Lung (tissue), 11 donors: ENCODE measurements at regions not wholly inside any gene's neighbourhood (a gene's known extent, or its start where the extent isn't known, plus 50 kb on each side); places are given as distances from the start of the nearest gene placed in this dataset.
A peak's percentile ranks its signal among the peaks of the same experiment; 100 is the strongest.
"Not testable (repeated sequence)": the region's sequence is repeated elsewhere in the genome, so short reads cannot be mapped to it uniquely, and the experiment has no call there.

Experiments used
- ATAC-seq: fragments of 200-7000 bp; cut with Tn5 transposase; one replicate; pipeline ENCODE4 v1.9.1; 2020; ENCODE audit warnings: moderate number of reproducible peaks; ENCODE audit not compliant: insufficient read depth, low FRiP score
- DNase-seq, 3 donors: peaks; one replicate each; pipeline ENCODE4 v3.0.0-alpha.2; 2013 to 2017
- H3K27ac ChIP-seq, 2 donors: one replicate each; pipeline ENCODE4 v1.5.1; 2013; ENCODE audit warnings: mild to moderate bottlenecking in 2 of 2, moderate library complexity in 2 of 2, control low read depth in 1 of 2, inconsistent platforms in 1 of 2, low read depth in 1 of 2, low read length in 1 of 2
- H3K27me3 ChIP-seq, 3 donors: one replicate each; pipeline ENCODE4 v1.5.1; 2013; ENCODE audit warnings: low read length in 2 of 3; ENCODE audit not compliant: control insufficient read depth in 3 of 3, insufficient read depth in 3 of 3
- H3K36me3 ChIP-seq, 4 donors: one replicate each; pipeline ENCODE4 v1.5.1; 2013; ENCODE audit warnings: low read length in 4 of 4, mild to moderate bottlenecking in 1 of 4, moderate library complexity in 1 of 4; ENCODE audit not compliant: control insufficient read depth in 4 of 4, insufficient read depth in 4 of 4
- H3K4me1 ChIP-seq, 5 donors: one replicate each; pipeline ENCODE4 v1.5.1; 2013; ENCODE audit warnings: low read length in 5 of 5, mild to moderate bottlenecking in 2 of 5, moderate library complexity in 1 of 5; ENCODE audit not compliant: control insufficient read depth in 5 of 5, insufficient read depth in 5 of 5
- H3K4me3 ChIP-seq: one replicate; pipeline ENCODE4 v1.5.1; 2013; ENCODE audit warnings: mild to moderate bottlenecking, control low read depth, moderate library complexity
- H3K9ac ChIP-seq, 2 donors: one replicate each; pipeline ENCODE4 v1.5.1; 2013; ENCODE audit warnings: low read length in 2 of 2, control low read depth in 1 of 2; ENCODE audit not compliant: insufficient read depth in 1 of 2
- H3K9me3 ChIP-seq, 4 donors: one replicate each; pipeline ENCODE4 v1.5.1; 2013; ENCODE audit warnings: low read length in 3 of 4, mild to moderate bottlenecking in 1 of 4, moderate library complexity in 1 of 4; ENCODE audit not compliant: control insufficient read depth in 4 of 4, insufficient read depth in 3 of 4
- CTCF ChIP-seq: IDR thresholded peaks from 2 replicates; pipeline ENCODE4 v1.5.1; 2012; ENCODE audit warnings: mild to moderate bottlenecking; ENCODE audit errors: control extremely low read depth, extremely low read depth
- whole genome bisulfite sequencing, 2 donors: extraction: QIAGEN DNeasy Blood & Tissue Kit; methylation state at CpG; one replicate each; pipeline ENCODE4 v1.1.7; 2013; 5-methylcytosine and 5-hydroxymethylcytosine counted together
- donor health status: control.
- donor health status: control.
- donor health status: Bipolar disorder and iron deficiency.
- donor health status: healthy.
- donor health status: DM: yes; HTN: yes; CAD: no.

DNA sequence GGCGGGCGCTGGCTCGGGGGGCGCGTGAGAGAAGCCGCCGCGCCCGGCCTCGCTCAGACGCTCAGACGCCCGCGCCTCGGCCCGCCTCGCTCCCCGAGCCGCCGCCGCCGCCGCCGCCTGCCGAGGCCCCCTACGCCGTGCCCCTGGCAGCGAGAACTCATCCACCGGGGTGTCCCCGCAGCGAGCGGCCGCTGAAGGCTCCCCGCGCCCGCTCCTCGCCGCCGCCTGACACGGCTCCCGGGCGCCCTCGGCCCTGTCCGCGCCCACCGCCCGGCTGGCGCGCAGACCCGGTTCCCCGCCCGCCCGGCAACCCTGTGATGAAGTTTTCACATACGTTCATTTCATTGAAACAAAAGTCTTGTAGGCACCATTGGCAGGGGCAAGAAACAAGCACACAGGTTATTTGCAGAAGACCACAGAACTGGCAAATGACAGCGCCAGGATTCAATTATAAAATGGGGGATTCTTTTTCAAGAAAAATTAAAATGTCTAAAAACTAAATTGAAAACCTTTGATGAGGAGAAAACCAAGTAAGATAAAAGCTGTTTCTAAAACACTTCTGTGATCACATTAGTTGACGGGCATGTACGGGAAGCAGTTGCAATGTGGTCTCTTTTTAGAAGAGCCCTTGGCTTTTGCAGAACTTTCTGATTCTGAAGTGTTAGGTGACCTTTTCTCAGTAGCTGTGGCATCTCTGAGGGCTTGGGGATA is 50.5 kb upstream of the TUBA3D start:
- Histone ChIP-seq H3K9ac (no peak overlapping the region), H3K27me3 (peaks cover 0 to 58% (median 40%) of the 10 kb centered on the region in 3 donors), H3K36me3 (no peaks in the 10 kb centered on the region), H3K27ac (no peak overlapping the region), H3K4me3 (no peak overlapping the region), H3K4me1 (no peaks in the 10 kb centered on the region), H3K9me3 (peaks cover 0 to 2% (median 0%) of the 10 kb centered on the region in 4 donors)
- no peak for TF ChIP-seq CTCF
- WGBS, 2 donors = 3 to 5% methylated on average over 30 to 56 of the region's 57 CpGs
- ATAC-seq = no peak
- peak in 2 of 3 donors; percentile 19 to 32 for DNase-seq

DNA sequence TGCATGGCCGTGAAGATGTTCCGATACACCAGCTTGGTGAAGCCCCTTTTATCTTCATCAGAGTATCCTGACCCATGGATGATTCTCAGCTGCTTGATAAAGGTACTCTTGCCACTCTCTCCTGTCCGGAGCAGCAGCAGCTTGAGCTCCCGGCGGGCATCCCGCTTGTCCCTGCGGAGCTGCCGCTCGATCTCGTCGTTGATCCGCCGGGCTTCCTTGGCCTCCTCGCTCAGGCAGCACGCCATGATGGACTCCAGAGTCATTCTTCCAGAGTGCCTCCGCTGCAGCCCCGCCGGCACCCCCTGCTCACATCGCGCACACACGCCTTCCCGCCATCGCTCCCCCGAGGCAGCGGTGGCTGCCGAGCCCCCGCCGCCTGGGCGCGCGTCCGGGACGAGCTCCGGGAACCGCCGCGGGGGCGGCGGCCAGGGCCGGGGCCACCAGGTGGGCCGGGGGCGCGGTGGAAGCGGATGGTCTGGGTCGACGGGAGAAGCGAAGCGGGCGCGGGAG is 51.3 kb upstream of the TUBA3D start:
- H3K9ac ChIP-seq, H3K9me3 ChIP-seq, H3K4me3 ChIP-seq, H3K36me3 ChIP-seq, H3K27ac ChIP-seq, DNase-seq, H3K4me1 ChIP-seq, ATAC-seq: not testable (repeated sequence)
- peaks cover 0 to 58% (median 42%) of the 10 kb centered on the region in 3 donors for H3K27me3 ChIP-seq
- WGBS, 2 donors = 13 to 17% methylated on average over 19 to 50 of the region's 50 CpGs

DNA sequence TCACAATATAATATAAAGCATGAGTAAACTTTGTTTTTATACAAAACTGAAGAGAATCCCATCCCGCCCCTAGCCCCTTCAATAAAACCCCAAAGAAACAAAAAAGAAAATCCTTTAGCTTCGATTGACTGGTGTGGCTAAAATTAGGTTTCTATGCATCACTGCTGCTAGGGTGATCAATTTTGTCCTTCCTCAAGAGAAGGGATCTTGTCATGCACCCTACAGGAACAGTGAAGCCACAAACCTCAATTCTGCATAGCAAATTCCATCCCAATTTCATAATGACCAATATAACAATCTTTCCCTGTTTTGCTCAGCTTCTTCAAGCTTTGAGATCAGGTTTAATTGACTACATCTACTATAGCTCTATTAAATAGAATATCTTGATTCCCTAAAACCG is 55.2 kb upstream of the TUBA3D start:
- not testable (repeated sequence) for H3K4me3 ChIP-seq, ATAC-seq, H3K27ac ChIP-seq, DNase-seq, H3K36me3 ChIP-seq, H3K9ac ChIP-seq, H3K9me3 ChIP-seq, H3K4me1 ChIP-seq
- H3K27me3 ChIP-seq = peaks cover 0 to 27% (median 24%) of the 10 kb centered on the region in 3 donors
- WGBS, 2 donors = 80 to 83% methylated on average over 3 of the region's 3 CpGs

- Histone ChIP-seq H3K4me3 (no peak overlapping the region), H3K36me3 (no peaks in the 10 kb centered on the region), H3K4me1 (no peaks in the 10 kb centered on the region), H3K9ac (no peak overlapping the region), H3K27me3 (peaks cover 0 to 26% (median 22%) of the 10 kb centered on the region in 3 donors), H3K27ac (no peak overlapping the region), H3K9me3 (peaks cover 0 to under 1% (median 0%) of the 10 kb centered on the region in 4 donors)
- ATAC-seq (no peak), DNase-seq (no peak)
- no peak for TF ChIP-seq CTCF
- 40 to 41% methylated on average over 10 of the region's 10 CpGs for WGBS, 2 donors
Measured at GRCh38 chr2:131419441-131419840, 55.5 kb upstream of the RAB6D start.
